DOHH2 (cell line): ENCODE measurements at regions not wholly inside any gene's neighbourhood (a gene's known extent, or its start where the extent isn't known, plus 50 kb on each side); places are given as distances from the start of the nearest gene placed in this dataset.

Experiments
- CTCF ChIP-seq: fragments of 200-600 bp; sonication (generic); IDR thresholded peaks from one replicate; pipeline ENCODE4 v1.5.1; 2014; ENCODE audit warnings: antibody characterized with exemption, mild to moderate bottlenecking, low read depth, low read length; ENCODE audit not compliant: poor library complexity, severe bottlenecking
- EZH2phosphoT487 ChIP-seq: fragments of 200-600 bp; sonication (generic); IDR thresholded peaks from 2 replicates; pipeline ENCODE4 v1.6.1; 2017; ENCODE audit warnings: borderline replicate concordance, mild to moderate bottlenecking, antibody characterized with exemption, low read length, moderate library complexity, mixed read lengths

- TF ChIP-seq EZH2phosphoT487, result no peak
- no peak for TF ChIP-seq CTCF
These were observed 140.0 kb downstream of the NSG2 start for GRCh38 chr5:174185506-174185905.
